Transverse colon (tissue), 4 donors: ENCODE measurements at regions not wholly inside any gene's neighbourhood (a gene's known extent, or its start where the extent isn't known, plus 50 kb on each side); places are given as distances from the start of the nearest gene placed in this dataset.

Source experiments
- CTCF ChIP-seq, 5 experiments: fragments of 200-600 bp in 3 of 5; fragments of 450-650 bp in 2 of 5; sonication (generic) in 3 of 5; IDR thresholded peaks; 1 replicate in 2 of 5; 2 replicates in 3 of 5; pipeline ENCODE4 v1.5.1; 2016 to 2017; ENCODE audit warnings: antibody characterized with exemption in 5 of 5, inconsistent platforms in 3 of 5, mild to moderate bottlenecking in 2 of 5, moderate library complexity in 1 of 5
- EP300 ChIP-seq: sonication (generic); formaldehyde crosslinking; IDR thresholded peaks from one replicate; pipeline ENCODE4 v1.6.1; 2017; ENCODE audit warnings: antibody characterized with exemption, low read depth
- POLR2A ChIP-seq: fragments of 450-650 bp; IDR thresholded peaks from one replicate; pipeline ENCODE4 v1.6.1; 2016; ENCODE audit warnings: antibody characterized with exemption, mild to moderate bottlenecking, moderate library complexity
- POLR2AphosphoS5 ChIP-seq, 3 donors: sonication (generic); formaldehyde crosslinking; IDR thresholded peaks; one replicate each; pipeline ENCODE4 v1.6.1; 2016; ENCODE audit warnings: antibody characterized with exemption in 3 of 3

- TF ChIP-seq CTCF (IDR thresholded peaks at IDR 0.05) (no peak), EP300 (no peak), POLR2A (no peak), POLR2AphosphoS5 (IDR thresholded peaks at IDR 0.05) (peak in 1 of 3 donors; percentile 20)
Observed at GRCh38 chr3:46114323-46114988, 87.2 kb upstream of the XCR1 start.
